ENCODE measurements at regions not wholly inside any gene's neighbourhood (a gene's known extent, or its start where the extent isn't known, plus 50 kb on each side); places are given as distances from the start of the nearest gene placed in this dataset.
A peak's percentile ranks its signal among the peaks of the same experiment; 100 is the strongest.
"Not testable (repeated sequence)": the region's sequence is repeated elsewhere in the genome, so short reads cannot be mapped to it uniquely, and the experiment has no call there.

- H4K20me1 ChIP-seq (ENCODE audit: low read length), result no peaks in the 10 kb centered on the region
- H3K4me2 ChIP-seq (ENCODE audit: low read length), result no peak overlapping the region
- no peaks in the 10 kb centered on the region for H3K27me3 ChIP-seq (ENCODE audit: low read length)
- H3K79me2 ChIP-seq (ENCODE audit: low read length), result no peaks in the 10 kb centered on the region
- intact Hi-C loops (cut with micrococcal nuclease), result loop anchor here (10.0 kb wide), 1 partner anchor 568 kb away; no protein-coding TSS in a partner anchor
- H3K4me1 ChIP-seq (ENCODE audit: insufficient read depth, low read length), result no peaks in the 10 kb centered on the region
- H3F3A ChIP-seq (ENCODE audit: low read length, unreplicated experiment), result no peaks in the 10 kb centered on the region
- no peak for ATAC-seq
- no peak overlapping the region for H3K9ac ChIP-seq (ENCODE audit: low read length)
- TF ChIP-seq EZH2 (IDR thresholded peaks at IDR 0.05; ENCODE audit: low read length, unreplicated experiment), result no peak
- TF ChIP-seq CTCF (conservative IDR thresholded peaks at IDR 0.05; ENCODE audit: low read depth, low read length), result no peak
- no peak for TF ChIP-seq EZH2phosphoT487 (IDR thresholded peaks at IDR 0.05; ENCODE audit: borderline replicate concordance, low read length)
- BruUV-seq (replicated peaks), result no TSS peak
- H3K9me2 ChIP-seq (replicated peaks; ENCODE audit: low read length), result no peaks in the 10 kb centered on the region
- no peak overlapping the region for H3K4me3 ChIP-seq (ENCODE audit: low read length)
- no peaks in the 10 kb centered on the region for H3K9me3 ChIP-seq (ENCODE audit: low read length)
- H3K27ac ChIP-seq (ENCODE audit: low read length), result no peak overlapping the region
- no peak overlapping the region for H2AFZ ChIP-seq (ENCODE audit: low read length)
- no peaks in the 10 kb centered on the region for H3K36me3 ChIP-seq (ENCODE audit: low read depth, low read length)
- CTCF ChIA-PET, result no interaction called here
- POLR2A ChIA-PET (ENCODE audit: unreplicated experiment), result no interaction called here
- no peak for DNase-seq
Measured at GRCh38 chr18:39586741-39587140, 2021.1 kb upstream of the CELF4 start.

- DNase-seq (no peak), ATAC-seq (no peak)
- H3K4me1 ChIP-seq (ENCODE audit: insufficient read depth, low read length), result no peaks in the 10 kb centered on the region
- TF ChIP-seq CTCF (conservative IDR thresholded peaks at IDR 0.05; ENCODE audit: low read depth, low read length) (no peak), EZH2phosphoT487 (IDR thresholded peaks at IDR 0.05; ENCODE audit: borderline replicate concordance, low read length) (no peak), EZH2 (IDR thresholded peaks at IDR 0.05; ENCODE audit: low read length, unreplicated experiment) (no peak)
- ChIA-PET POLR2A (ENCODE audit: unreplicated experiment) (no interaction called here), CTCF (no interaction called here)
- no peaks in the 10 kb centered on the region for H3F3A ChIP-seq (ENCODE audit: low read length, unreplicated experiment)
- intact Hi-C loops (cut with micrococcal nuclease), result loop anchor here (10.0 kb wide), 1 partner anchor 840 kb away; no protein-coding TSS in a partner anchor
- H3K36me3 ChIP-seq (ENCODE audit: low read depth, low read length), result no peaks in the 10 kb centered on the region
- no peaks in the 10 kb centered on the region for H3K9me3 ChIP-seq (ENCODE audit: low read length)
- no peak overlapping the region for H3K4me3 ChIP-seq (ENCODE audit: low read length)
- no peaks in the 10 kb centered on the region for H3K9me2 ChIP-seq (replicated peaks; ENCODE audit: low read length)
- H3K4me2 ChIP-seq (ENCODE audit: low read length), result no peak overlapping the region
- H4K20me1 ChIP-seq (ENCODE audit: low read length), result no peaks in the 10 kb centered on the region
- no peaks in the 10 kb centered on the region for H3K79me2 ChIP-seq (ENCODE audit: low read length)
- no peak overlapping the region for H3K27ac ChIP-seq (ENCODE audit: low read length)
- H3K9ac ChIP-seq (ENCODE audit: low read length), result no peak overlapping the region
- BruUV-seq (replicated peaks), result no TSS peak
- no peaks in the 10 kb centered on the region for H3K27me3 ChIP-seq (ENCODE audit: low read length)
- no peak overlapping the region for H2AFZ ChIP-seq (ENCODE audit: low read length)
Measured at GRCh38 chr18:39574897-39575296, 2009.3 kb upstream of the CELF4 start.

- no TSS peak for BruUV-seq (replicated peaks)
- POLR2A ChIA-PET (ENCODE audit: unreplicated experiment), result no interaction called here
Measured at GRCh38 chr18:39571511-39571910, 2005.9 kb upstream of the CELF4 start.

GRCh38 chr18:39565551-39566230, 2000.1 kb upstream of the CELF4 start:
- intact Hi-C loops (cut with micrococcal nuclease); POLR2A ChIA-PET (ENCODE audit: unreplicated experiment); H3K4me1 ChIP-seq (ENCODE audit: insufficient read depth, low read length); CTCF ChIA-PET; H3F3A ChIP-seq (ENCODE audit: low read length, unreplicated experiment); H4K20me1 ChIP-seq (ENCODE audit: low read length); H3K27ac ChIP-seq (ENCODE audit: low read length); H3K9ac ChIP-seq (ENCODE audit: low read length); H2AFZ ChIP-seq (ENCODE audit: low read length); H3K9me3 ChIP-seq (ENCODE audit: low read length); H3K36me3 ChIP-seq (ENCODE audit: low read depth, low read length); BruUV-seq (replicated peaks); H3K27me3 ChIP-seq (ENCODE audit: low read length); H3K9me2 ChIP-seq (replicated peaks; ENCODE audit: low read length); H3K4me3 ChIP-seq (ENCODE audit: low read length); ATAC-seq; H3K79me2 ChIP-seq (ENCODE audit: low read length); DNase-seq; H3K4me2 ChIP-seq (ENCODE audit: low read length): not testable (repeated sequence)

More at GRCh38 chr18:39571511-39571910, 2005.9 kb upstream of the CELF4 start:
- no peaks in the 10 kb centered on the region for H4K20me1 ChIP-seq (ENCODE audit: low read length)
- DNase-seq, result peak; percentile 15
- no peak for ATAC-seq
- no peak overlapping the region for H3K9ac ChIP-seq (ENCODE audit: low read length)
- H3K4me2 ChIP-seq (ENCODE audit: low read length), result no peak overlapping the region
- no peaks in the 10 kb centered on the region for H3K27me3 ChIP-seq (ENCODE audit: low read length)
- CTCF ChIA-PET, result interaction anchor here (0.6 kb wide), 2 partner anchors 56 to 228 kb away, joined by 3 read pairs; no protein-coding TSS in a partner anchor
- no peak for TF ChIP-seq EZH2 (IDR thresholded peaks at IDR 0.05; ENCODE audit: low read length, unreplicated experiment)
- no peak for TF ChIP-seq EZH2phosphoT487 (IDR thresholded peaks at IDR 0.05; ENCODE audit: borderline replicate concordance, low read length)
- 0 out of 2 replicates have a peak, but pooled peaks have one; percentile 14 for TF ChIP-seq CTCF (conservative IDR thresholded peaks at IDR 0.05; ENCODE audit: low read depth, low read length)
- H2AFZ ChIP-seq (ENCODE audit: low read length), result no peak overlapping the region
- H3K9me2 ChIP-seq (replicated peaks; ENCODE audit: low read length), result no peaks in the 10 kb centered on the region
- no peak overlapping the region for H3K27ac ChIP-seq (ENCODE audit: low read length)
- no peaks in the 10 kb centered on the region for H3K4me1 ChIP-seq (ENCODE audit: insufficient read depth, low read length)
- H3K9me3 ChIP-seq (ENCODE audit: low read length), result no peaks in the 10 kb centered on the region
- H3K4me3 ChIP-seq (ENCODE audit: low read length), result no peak overlapping the region
- H3K79me2 ChIP-seq (ENCODE audit: low read length), result no peaks in the 10 kb centered on the region
- H3F3A ChIP-seq (ENCODE audit: low read length, unreplicated experiment), result no peaks in the 10 kb centered on the region
- intact Hi-C loops (cut with micrococcal nuclease), result loop anchor here (10.0 kb wide), 1 partner anchor 843 kb away; no protein-coding TSS in a partner anchor
- no peaks in the 10 kb centered on the region for H3K36me3 ChIP-seq (ENCODE audit: low read depth, low read length)
